RKO (cell line): ENCODE measurements at regions not wholly inside any gene's neighbourhood (a gene's known extent, or its start where the extent isn't known, plus 50 kb on each side); places are given as distances from the start of the nearest gene placed in this dataset.

Experiments used
- DNase-seq: peaks from one replicate; pipeline ENCODE4 v3.0.0-alpha.2; 2016; ENCODE audit warnings: low spot score

DNA sequence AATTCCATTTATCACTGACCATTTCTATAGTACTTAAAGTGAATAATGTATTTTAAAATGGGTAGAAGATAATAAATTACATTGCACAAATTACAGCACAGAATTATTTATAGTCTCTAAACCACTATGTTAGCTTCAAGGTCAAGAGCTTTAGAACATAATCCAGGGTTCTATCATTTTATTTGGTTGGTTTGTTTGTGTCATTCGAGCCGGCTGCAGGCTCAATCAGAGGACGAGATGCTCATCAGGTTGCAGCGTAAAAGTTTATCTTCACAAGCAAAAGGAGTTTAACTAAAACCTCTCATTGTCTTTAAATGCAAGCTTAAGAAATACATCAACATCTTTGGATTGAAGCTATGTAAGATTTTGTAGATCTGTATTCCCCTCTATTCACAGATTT, 523.8 kb downstream of the EFNA5 start:
- DNase-seq = no peak

DNA sequence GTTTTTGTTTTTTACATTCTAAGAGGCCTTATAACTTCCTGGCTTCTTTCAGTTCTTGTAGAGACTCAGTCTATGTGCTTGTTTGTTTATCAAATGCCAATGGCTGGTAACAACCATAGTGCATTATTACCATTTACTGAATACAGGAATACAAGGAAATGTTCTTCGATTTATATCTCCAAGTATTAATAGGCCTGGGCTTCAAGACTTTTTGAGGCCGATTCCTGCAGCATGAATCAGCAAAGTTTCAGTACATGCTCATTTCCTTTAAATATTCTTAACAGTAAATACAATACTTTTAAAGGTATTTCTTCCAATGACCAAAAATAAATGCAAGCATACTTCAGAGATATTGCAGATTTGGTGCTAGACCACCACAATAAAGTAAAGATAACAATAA, 535.3 kb downstream of the EFNA5 start:
- DNase-seq = no peak

- no peak for DNase-seq
These were observed 535.8 kb downstream of the EFNA5 start for GRCh38 chr5:107134931-107135330.

- no peak for DNase-seq
These were observed 541.7 kb downstream of the EFNA5 start for GRCh38 chr5:107129051-107129450.

GRCh38 chr5:107127878-107128277, 542.9 kb downstream of the EFNA5 start:
- no peak for DNase-seq

DNA sequence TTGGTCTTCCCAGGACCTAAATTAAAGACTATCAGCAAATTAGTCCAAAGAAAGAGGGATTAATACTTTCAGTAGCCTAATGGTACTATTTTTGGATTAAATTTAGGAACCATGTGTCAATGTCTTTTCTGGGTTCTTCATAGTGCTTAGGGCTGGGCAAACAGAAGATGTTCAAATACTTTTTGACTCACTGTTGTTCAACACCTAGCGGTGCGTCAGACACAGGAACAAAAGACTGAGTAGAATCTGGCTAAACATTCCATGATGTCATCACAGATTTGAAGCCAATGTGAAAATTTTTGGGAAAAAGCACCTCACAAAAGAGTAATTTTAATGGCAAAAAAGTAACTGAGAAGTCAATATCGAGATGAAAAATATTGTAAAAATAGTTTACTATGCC, 544.4 kb downstream of the EFNA5 start:
- DNase-seq = no peak

DNA sequence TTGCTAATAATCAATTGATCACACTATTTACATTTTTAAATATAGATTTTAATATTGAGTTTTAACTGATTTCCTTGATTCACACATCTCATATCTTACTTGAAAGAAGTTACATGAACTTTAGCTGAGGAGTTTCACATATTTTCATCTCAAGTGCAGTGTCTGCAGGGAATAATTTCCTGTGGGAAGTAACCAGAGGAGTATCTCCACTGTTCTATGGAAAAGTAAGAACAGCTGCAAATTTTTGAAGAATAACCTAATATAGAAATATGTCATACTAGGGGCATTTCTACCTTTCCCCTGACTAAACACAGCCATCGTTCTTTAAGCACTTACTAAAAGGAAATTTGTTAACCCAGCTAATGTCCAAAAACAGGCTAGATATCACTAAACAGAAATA, 546.4 kb downstream of the EFNA5 start:
- DNase-seq = no peak

- DNase-seq = no peak
These were observed 547.7 kb downstream of the EFNA5 start for GRCh38 chr5:107123014-107123413.

DNA sequence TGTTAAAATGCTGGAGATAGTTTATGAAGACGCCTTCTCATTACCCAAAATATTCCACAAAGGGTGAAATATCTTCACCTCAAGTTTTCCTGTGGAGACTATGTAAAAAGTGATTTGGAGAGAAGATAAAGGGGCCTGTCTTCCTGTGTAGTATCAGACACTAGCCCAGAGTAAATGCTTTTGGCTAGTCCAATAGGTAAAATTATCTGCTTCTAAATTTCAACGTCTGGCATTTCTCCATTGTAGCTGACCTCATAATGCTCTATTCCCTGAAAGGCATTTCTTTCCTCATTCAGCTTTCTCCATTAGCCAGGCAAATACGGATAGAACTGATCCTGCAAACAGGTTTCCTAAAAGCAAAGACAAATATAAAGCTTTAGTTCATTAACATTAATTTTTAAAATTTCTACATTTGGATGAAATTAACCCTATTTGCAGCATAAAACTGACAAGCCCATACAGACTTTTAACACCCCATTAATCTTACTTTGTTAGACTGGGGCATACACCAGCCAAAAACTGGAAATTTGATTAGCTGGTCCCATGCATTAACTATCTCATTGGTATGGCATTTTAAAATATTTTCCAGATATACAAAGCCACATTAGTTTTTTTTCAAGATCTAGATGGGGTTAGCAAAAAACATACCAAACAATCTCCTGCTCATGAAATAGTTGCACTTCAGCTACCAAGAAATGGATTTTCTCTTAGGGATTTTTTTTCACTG, 548.8 kb downstream of the EFNA5 start:
- no peak for DNase-seq

DNA sequence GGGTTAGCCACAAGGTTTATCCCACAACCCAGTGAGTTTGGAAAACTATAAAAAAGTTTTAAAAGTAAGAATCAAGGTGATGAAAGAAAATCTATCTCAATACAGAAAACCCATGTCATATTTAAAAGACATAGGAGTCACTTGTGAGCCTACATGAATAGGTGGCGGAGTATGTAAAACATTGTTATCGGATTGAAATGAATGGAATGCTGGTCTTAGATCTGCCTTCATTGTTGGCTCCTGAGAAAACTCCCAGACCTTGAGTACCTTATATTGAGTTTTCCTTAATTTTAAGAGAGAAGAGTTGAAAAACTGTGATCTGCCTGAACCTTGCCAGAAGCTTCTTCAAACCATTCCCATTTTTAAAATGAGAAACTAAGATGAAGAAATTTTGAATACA, 551.1 kb downstream of the EFNA5 start:
- DNase-seq = no peak

DNA sequence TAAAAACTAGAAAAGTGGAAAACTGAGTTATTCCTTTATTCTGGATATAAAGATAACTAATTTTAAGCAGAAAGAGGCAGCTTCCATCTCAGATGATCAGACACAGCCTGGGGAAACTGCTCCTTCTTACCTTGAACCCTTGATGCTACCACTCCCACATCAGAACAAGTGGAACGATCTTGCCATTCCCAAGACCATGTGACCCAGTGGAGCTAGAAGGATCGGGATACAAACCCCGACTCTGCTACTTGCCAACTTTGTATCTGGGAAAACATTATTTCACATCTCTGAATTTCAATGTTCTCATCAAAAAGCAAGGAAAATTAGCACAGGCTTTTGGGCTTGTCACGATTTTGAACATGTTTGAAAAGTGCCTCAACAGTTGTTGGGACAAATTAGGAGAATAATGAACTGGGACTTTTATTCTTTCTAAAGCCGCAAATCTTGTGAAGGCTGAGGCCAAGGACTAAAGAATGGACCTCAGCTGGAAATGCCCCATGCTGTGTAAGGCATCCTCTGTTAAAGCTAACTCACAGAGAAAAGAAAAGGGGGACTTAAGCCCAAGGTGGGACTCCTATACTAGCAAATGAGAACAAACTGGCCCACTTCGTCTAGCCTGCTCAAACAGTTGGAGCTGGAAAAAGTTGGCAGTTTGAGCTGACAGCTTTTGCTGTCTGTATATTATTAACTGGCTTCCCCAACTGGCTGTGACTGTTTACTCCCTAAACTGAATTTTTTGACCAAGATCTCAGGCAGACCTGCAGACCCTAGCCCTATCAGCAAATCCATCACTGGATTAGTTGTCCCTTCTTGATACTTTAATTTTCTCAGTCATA, 552.3 kb downstream of the EFNA5 start:
- no peak for DNase-seq

DNA sequence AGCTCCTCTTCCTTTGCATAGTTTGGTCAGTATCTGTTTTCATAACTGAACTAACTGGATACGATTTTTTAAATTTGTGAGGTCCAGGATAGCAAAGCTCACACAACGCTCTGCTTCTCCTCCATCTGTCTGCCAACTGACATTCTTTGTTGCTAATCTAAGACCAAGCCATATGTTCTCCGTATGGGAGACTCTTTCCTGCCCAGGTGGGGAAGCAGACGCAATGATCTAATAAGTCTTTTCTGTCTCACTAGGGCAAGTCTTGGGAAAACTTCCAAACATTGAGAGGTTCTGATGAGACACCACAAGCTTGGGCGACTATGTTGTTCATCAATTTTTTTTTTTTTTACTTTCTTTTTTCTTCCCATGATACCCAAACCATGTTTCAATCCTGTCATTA, 558.5 kb downstream of the EFNA5 start:
- no peak for DNase-seq

DNA sequence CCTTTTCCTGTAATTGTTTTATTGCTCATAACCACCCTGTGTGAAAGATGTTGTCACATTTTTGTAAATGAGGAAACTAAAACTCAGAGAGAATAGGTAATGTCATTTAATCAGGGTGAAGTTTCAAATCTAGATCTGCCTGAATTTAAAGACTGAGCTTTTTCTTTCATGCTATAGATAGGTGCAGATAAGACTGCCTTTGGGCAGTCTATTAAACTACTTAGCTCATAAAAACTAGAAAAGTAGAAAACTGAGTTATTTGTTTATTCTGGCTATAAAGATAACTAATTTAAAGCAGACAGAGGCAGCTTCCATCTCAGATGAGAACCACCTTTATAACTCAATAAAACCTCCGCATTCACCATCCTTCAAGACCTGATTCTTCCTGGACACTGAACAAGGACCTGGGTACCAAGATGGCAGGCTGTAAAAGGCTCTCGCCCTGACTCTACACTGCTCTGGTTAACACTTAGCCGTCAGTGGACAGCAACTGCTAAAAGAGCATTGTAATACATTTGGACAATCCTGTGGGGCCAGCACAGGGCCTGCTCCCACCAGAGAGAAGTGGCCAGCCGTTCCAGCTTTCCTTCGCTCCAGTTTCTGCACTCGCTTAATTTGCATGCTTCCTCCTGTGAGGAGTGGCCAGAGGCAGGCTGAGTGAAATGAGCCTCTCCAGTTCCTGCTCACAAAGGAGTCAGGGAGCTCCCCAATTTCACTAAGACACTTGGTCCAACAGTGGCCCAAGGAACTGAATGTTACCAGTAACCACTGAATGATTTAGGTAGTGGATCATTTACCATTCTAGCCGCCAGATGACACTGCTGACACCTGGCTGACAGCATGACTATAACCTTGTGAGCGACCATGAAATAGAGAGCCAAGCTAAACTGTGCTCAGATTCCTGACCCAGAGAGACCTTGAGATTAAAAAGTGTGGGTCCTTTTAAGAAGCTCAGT, 566.4 kb downstream of the EFNA5 start:
- DNase-seq = no peak

- no peak for DNase-seq
These were observed 567.2 kb downstream of the EFNA5 start for GRCh38 chr5:107103522-107103921.

DNA sequence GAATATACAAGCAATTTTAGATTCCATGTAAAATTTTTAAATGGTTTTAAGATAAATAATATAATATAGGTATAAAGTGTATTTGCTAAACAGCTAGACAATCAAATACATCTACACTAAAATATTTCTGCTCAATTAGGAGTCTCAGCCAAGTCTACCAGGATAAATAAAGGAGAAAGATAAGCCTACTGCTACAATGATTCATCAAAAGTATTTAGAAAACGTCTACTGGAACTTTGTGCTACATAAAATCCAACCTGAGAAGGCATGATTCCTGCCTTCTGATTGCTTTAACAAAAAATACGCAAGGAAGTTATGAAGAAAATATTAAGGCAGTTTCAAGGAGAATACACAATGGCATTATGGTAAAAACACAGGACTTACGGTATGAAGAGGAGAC, 570.6 kb downstream of the EFNA5 start:
- DNase-seq = no peak

- DNase-seq = no peak
These were observed 571.2 kb downstream of the EFNA5 start for GRCh38 chr5:107099506-107099905.

- DNase-seq = peak; percentile 62
These were observed 578.0 kb downstream of the EFNA5 start for GRCh38 chr5:107092695-107093094.

- no peak for DNase-seq
These were observed 580.2 kb downstream of the EFNA5 start for GRCh38 chr5:107090506-107090905.

GRCh38 chr5:107088907-107089306, 581.8 kb downstream of the EFNA5 start:
- no peak for DNase-seq

GRCh38 chr5:107085572-107085971, 585.2 kb downstream of the EFNA5 start:
- DNase-seq = no peak

DNA sequence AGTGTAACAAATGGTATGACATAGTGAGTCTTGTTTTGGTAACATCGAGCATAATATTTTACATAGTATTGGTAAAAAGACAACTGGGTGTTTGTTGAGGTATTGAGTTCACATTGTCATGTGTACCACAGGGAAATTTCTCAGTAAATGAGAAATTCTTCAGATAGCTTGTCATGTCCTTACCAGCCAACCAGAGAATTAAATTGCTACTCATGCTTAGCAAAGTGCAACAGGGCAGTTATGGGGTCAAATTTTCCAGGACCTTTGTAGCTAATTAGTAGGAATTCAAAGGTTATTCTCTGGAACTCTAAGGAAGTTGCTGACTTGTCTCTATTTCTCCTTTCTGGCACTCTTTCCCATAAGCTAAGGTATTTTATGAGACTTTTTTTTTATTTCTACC, 595.7 kb downstream of the EFNA5 start:
- no peak for DNase-seq

- no peak for DNase-seq
These were observed 597.8 kb downstream of the EFNA5 start for GRCh38 chr5:107072967-107073366.
